Endodermal cell (in vitro differentiated cells): ENCODE measurements at regions not wholly inside any gene's neighbourhood (a gene's known extent, or its start where the extent isn't known, plus 50 kb on each side); places are given as distances from the start of the nearest gene placed in this dataset.

Experiments used
- DNase-seq: peaks from one replicate; pipeline ENCODE4 v3.0.0-alpha.2; 2017
- H3K27ac ChIP-seq: 2 replicates; pipeline ENCODE4 v1.5.1; 2013; ENCODE audit warnings: mild to moderate bottlenecking, low read depth, low read length, moderate library complexity
- H3K27me3 ChIP-seq: 2 replicates; pipeline ENCODE4 v1.6.1; 2013; ENCODE audit warnings: mild to moderate bottlenecking, low read length, moderate library complexity; ENCODE audit not compliant: insufficient read depth, control insufficient read depth, poor library complexity, severe bottlenecking
- H3K36me3 ChIP-seq: 2 replicates; pipeline ENCODE4 v1.7.0; 2013; ENCODE audit warnings: mild to moderate bottlenecking, low read length, moderate library complexity; ENCODE audit not compliant: control insufficient read depth, insufficient read depth
- H3K4me1 ChIP-seq: one replicate; pipeline ENCODE4 v1.7.0; 2013; ENCODE audit warnings: low read length; ENCODE audit not compliant: control insufficient read depth, insufficient read depth
- H3K4me3 ChIP-seq: 2 replicates; pipeline ENCODE4 v1.5.1; 2013; ENCODE audit warnings: mild to moderate bottlenecking, low read length, moderate library complexity
- H3K9ac ChIP-seq: 2 replicates; pipeline ENCODE4 v1.6.1; 2013; ENCODE audit warnings: mild to moderate bottlenecking, low read length, moderate library complexity; ENCODE audit not compliant: poor library complexity, severe bottlenecking; ENCODE audit errors: extremely low read depth
- H3K9me3 ChIP-seq: 2 replicates; pipeline ENCODE4 v1.6.1; 2013; ENCODE audit warnings: mild to moderate bottlenecking, low read length, moderate library complexity; ENCODE audit not compliant: control insufficient read depth
- H3K27ac Mint-ChIP-seq: 2 replicates; pipeline ENCODE4 v1.8.0; 2020; ENCODE audit warnings: mixed read lengths
- H3K27me3 Mint-ChIP-seq: 2 replicates; pipeline ENCODE4 v1.8.0; 2021; ENCODE audit warnings: mild to moderate bottlenecking, mixed read lengths; ENCODE audit not compliant: insufficient read depth
- H3K36me3 Mint-ChIP-seq: 2 replicates; pipeline ENCODE4 v1.8.0; 2020; ENCODE audit warnings: low read depth, mixed read lengths
- H3K4me1 Mint-ChIP-seq: 2 replicates; pipeline ENCODE4 v1.8.0; 2020; ENCODE audit warnings: mixed read lengths
- H3K4me3 Mint-ChIP-seq: 2 replicates; pipeline ENCODE4 v1.8.0; 2020; ENCODE audit warnings: mild to moderate bottlenecking, moderate library complexity, mixed read lengths
- H3K9me3 Mint-ChIP-seq: 2 replicates; pipeline ENCODE4 v1.8.0; 2020; ENCODE audit warnings: mild to moderate bottlenecking, mixed read lengths
- CTCF ChIP-seq: fragments of 200-600 bp; sonication (generic); conservative IDR thresholded peaks from 2 replicates; pipeline ENCODE4 v1.5.0; 2021; ENCODE audit warnings: antibody characterized with exemption, mild to moderate bottlenecking
- WGBS, 2 experiments: methylation state at CpG; one replicate each; pipeline versions ENCODE4 v1.1.5 to v1.1.7; 2013; ENCODE audit warnings: missing lambda C conversion rate in 2 of 2, mixed read lengths in 1 of 2; ENCODE audit not compliant: insufficient coverage in 1 of 2, insufficient read length in 1 of 2; 5-methylcytosine and 5-hydroxymethylcytosine counted together

DNA sequence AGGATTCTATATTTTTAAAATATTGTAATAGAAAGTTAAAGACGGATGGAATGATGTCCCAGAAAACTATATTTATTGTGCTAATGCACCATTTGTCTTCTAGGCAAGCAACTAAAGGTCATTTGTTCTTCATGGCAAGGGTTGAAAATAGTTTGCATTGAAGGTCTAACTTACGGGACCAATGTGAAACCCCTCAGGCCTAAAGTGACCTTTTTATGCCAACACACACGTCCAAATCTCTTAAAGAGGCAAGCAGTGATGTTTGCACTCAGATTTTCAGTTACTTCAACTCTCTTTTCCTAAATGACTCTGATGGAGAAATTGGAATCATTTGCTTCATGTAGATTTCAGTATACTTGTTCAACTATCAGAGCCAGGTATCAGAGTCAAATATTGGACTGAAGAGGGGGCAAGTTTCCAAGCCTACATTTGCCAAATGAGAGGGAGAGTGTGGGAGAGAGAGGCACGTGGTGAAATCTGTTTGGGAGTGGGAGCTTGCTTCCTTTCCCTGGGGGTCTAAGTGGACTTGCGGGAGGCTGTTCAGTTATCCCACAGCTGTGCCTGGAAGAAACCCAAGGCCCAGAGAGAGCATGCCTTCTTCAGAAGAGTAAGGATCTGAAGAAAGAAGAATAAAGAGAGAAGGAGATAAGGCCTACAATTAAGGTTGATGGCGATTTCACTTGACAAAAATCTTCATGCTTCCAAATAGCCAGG is 459.8 kb downstream of the BCAT1 start:
- WGBS, 2 experiments, result 93 to 96% methylated on average over 2 to 6 of the region's 6 CpGs
- H3K4me3 ChIP-seq, result no peak overlapping the region
- no peak for DNase-seq
- Mint-ChIP-seq H3K36me3 (no peaks in the 10 kb centered on the region), H3K27ac (peak overlapping the region; percentile 18), H3K27me3 (no peaks in the 10 kb centered on the region), H3K4me3 (no peak overlapping the region), H3K4me1 (peaks cover 10% of the 10 kb centered on the region), H3K9me3 (no peaks in the 10 kb centered on the region)
- no peak overlapping the region for H3K9ac ChIP-seq
- no peak for TF ChIP-seq CTCF
- no peak overlapping the region for H3K27ac ChIP-seq
- no peaks in the 10 kb centered on the region for H3K27me3 ChIP-seq
- H3K36me3 ChIP-seq, result no peaks in the 10 kb centered on the region
- H3K9me3 ChIP-seq, result no peaks in the 10 kb centered on the region
- no peaks in the 10 kb centered on the region for H3K4me1 ChIP-seq

DNA sequence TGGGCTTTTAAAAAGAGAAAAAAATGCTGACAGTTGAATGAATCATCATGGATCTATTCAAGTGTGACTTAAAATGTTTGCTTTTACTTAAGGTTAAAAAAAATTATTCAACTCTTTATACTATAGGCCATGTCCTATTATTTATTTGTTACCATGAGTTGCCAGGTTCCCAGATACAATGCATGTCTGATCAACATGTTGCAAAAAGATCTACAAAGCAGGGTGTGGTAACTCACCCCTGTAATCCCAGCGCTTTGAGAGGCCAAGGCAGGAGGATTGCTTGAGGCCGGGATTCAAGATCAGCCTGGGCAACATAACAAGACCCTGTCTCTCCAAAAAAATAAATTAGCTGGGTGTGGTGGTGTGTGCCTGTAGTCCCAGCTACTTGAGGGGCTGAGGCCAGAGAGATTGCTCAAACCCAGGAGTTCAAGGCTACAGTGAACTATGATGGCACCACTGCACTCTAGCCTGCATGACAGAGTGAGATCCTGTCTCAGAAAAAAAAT is 460.8 kb downstream of the BCAT1 start:
- Mint-ChIP-seq H3K27me3 (no peaks in the 10 kb centered on the region), H3K36me3 (no peaks in the 10 kb centered on the region), H3K9me3 (no peaks in the 10 kb centered on the region), H3K4me3 (no peak overlapping the region), H3K4me1 (peaks cover 11% of the 10 kb centered on the region), H3K27ac (no peak overlapping the region)
- TF ChIP-seq CTCF, result no peak
- Histone ChIP-seq H3K27me3 (no peaks in the 10 kb centered on the region), H3K27ac (no peak overlapping the region), H3K9ac (no peak overlapping the region), H3K36me3 (no peaks in the 10 kb centered on the region), H3K9me3 (no peaks in the 10 kb centered on the region), H3K4me1 (no peaks in the 10 kb centered on the region), H3K4me3 (no peak overlapping the region)
- whole genome bisulfite sequencing, 2 experiments, result 96% methylated on average over 2 of the region's 2 CpGs; no CpG with 5 or more reads in 1 of the 2 experiments
- DNase-seq, result no peak

DNA sequence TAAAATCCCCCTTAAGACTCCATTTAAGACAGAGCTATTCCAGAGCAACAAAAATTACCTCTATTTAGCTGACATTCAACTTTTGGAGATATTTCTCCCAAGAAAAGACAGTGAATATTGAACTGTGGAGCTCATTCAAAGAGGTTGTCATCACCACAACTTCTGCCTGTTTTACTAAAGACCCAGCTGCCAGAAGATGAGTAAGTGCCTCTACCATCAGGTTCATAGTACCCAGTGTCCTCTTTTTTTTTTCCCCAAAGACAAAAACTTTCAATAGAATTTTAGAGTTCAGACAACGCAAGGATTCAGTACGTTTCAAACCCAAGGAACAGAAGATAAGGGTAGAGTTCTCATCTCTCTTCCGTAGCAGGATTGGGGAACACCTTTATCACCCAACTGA is 461.3 kb downstream of the BCAT1 start:
- Histone ChIP-seq H3K9me3 (no peaks in the 10 kb centered on the region), H3K36me3 (no peaks in the 10 kb centered on the region), H3K4me1 (no peaks in the 10 kb centered on the region), H3K9ac (no peak overlapping the region), H3K27me3 (no peaks in the 10 kb centered on the region), H3K4me3 (no peak overlapping the region), H3K27ac (no peak overlapping the region)
- TF ChIP-seq CTCF, result no peak
- Mint-ChIP-seq H3K9me3 (no peaks in the 10 kb centered on the region), H3K27ac (no peak overlapping the region), H3K4me1 (peaks cover 11% of the 10 kb centered on the region), H3K4me3 (no peak overlapping the region), H3K27me3 (no peaks in the 10 kb centered on the region), H3K36me3 (no peaks in the 10 kb centered on the region)
- 83 to 94% methylated on average over 1 to 3 of the region's 3 CpGs for WGBS, 2 experiments
- no peak for DNase-seq
